ENCODE measurements at regions not wholly inside any gene's neighbourhood (a gene's known extent, or its start where the extent isn't known, plus 50 kb on each side); places are given as distances from the start of the nearest gene placed in this dataset.

DNA sequence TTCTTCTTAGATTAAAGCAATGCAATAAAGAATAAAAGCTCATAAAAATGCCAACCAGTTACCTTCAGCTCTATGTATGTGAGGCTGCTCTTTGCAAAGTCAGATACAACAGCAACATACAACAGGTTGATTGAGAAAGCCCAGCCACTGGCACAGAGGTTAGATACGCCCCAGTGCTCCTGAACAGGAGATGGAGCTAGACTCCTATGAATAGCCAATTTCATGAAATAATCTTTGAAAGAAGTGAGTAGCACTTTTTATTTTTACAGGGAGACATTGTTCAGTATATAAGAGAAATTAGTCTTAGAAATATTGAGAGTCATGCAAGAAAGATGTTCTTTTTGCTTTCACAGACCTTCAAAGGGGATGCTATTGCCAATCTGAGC is 362.4 kb upstream of the MEX3C start:
- ATAC-seq (ENCODE audit: insufficient number of reproducible peaks, low FRiP score, low read depth), result no peak
- no peaks in the 10 kb centered on the region for H3K9me3 ChIP-seq
- H3K27ac ChIP-seq, result no peak overlapping the region

DNA sequence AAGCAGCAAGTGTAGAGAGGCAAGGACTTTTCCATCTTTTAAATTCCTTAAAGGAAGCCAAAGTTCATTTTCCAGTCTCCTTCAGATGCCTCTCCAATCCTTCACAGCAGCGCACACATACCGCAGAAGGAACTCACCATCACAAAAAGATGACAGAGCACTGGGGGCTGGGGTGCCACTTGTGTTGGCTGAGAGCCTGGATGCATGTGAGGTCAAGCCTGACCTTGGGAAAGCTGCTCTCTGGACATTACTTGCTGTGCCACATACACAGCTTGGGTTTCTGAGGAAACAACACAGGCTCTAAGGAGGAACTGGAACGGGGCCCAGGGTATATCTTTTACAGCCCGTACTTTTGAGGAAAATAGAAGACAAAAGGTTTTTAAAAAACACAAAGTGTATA is 364.3 kb upstream of the MEX3C start:
- ATAC-seq (ENCODE audit: insufficient number of reproducible peaks, low FRiP score, low read depth) (no peak), DNase-seq (ENCODE audit: low spot score) (no peak)
- no peaks in the 10 kb centered on the region for H3K9me3 ChIP-seq
- H3K36me3 ChIP-seq, result no peaks in the 10 kb centered on the region
- no peak overlapping the region for H3K4me3 ChIP-seq
- H3K4me1 ChIP-seq (ENCODE audit: control insufficient read depth in 1 of 2, low read depth in 2 of 2), result no peaks in the 10 kb centered on the region
- H3K27me3 ChIP-seq (replicated peaks; ENCODE audit: insufficient read depth), result no peaks in the 10 kb centered on the region
- TF ChIP-seq, protein P1, sequence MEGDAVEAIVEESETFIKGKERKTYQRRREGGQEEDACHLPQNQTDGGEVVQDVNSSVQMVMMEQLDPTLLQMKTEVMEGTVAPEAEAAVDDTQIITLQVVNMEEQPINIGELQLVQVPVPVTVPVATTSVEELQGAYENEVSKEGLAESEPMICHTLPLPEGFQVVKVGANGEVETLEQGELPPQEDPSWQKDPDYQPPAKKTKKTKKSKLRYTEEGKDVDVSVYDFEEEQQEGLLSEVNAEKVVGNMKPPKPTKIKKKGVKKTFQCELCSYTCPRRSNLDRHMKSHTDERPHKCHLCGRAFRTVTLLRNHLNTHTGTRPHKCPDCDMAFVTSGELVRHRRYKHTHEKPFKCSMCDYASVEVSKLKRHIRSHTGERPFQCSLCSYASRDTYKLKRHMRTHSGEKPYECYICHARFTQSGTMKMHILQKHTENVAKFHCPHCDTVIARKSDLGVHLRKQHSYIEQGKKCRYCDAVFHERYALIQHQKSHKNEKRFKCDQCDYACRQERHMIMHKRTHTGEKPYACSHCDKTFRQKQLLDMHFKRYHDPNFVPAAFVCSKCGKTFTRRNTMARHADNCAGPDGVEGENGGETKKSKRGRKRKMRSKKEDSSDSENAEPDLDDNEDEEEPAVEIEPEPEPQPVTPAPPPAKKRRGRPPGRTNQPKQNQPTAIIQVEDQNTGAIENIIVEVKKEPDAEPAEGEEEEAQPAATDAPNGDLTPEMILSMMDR (IDR thresholded peaks at IDR 0.05), result no peak
- no peak overlapping the region for H3K27ac ChIP-seq

More for the DNA sequence above, 362.4 kb upstream of the MEX3C start:
- DNase-seq (ENCODE audit: low spot score), result no peak
- Histone ChIP-seq H3K4me1 (ENCODE audit: control insufficient read depth in 1 of 2, low read depth in 2 of 2) (no peaks in the 10 kb centered on the region), H3K27me3 (replicated peaks; ENCODE audit: insufficient read depth) (no peaks in the 10 kb centered on the region), H3K4me3 (no peak overlapping the region), H3K36me3 (no peaks in the 10 kb centered on the region)
- TF ChIP-seq, protein P1 (IDR thresholded peaks at IDR 0.05), result no peak

DNA sequence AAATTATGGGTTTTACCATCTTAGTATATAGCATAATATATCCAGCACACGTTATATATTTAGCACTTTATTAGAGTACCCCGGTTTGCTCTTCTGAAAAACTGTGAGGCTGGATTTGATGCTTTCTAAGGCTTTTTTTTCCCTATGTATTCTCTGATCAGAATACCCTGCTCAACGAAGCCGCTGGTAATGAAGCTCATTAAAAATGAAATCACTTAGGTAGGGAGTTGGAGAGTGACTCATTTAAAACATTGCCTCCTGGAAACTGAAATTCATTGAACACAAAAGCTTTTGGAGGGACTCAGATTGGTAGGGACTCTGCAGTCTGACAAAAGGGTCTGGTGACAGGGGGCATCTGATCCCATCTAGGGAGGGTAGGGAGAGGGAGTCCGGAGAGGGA is 365.4 kb upstream of the MEX3C start:
- Histone ChIP-seq H3K9me3 (no peaks in the 10 kb centered on the region), H3K27ac (no peak overlapping the region), H3K27me3 (replicated peaks; ENCODE audit: insufficient read depth) (no peaks in the 10 kb centered on the region), H3K4me1 (ENCODE audit: control insufficient read depth in 1 of 2, low read depth in 2 of 2) (no peaks in the 10 kb centered on the region), H3K36me3 (no peaks in the 10 kb centered on the region), H3K4me3 (no peak overlapping the region)
- TF ChIP-seq, protein P1 (IDR thresholded peaks at IDR 0.05), result no peak
- no peak for ATAC-seq (ENCODE audit: insufficient number of reproducible peaks, low FRiP score, low read depth)
- DNase-seq (ENCODE audit: low spot score), result no peak

DNA sequence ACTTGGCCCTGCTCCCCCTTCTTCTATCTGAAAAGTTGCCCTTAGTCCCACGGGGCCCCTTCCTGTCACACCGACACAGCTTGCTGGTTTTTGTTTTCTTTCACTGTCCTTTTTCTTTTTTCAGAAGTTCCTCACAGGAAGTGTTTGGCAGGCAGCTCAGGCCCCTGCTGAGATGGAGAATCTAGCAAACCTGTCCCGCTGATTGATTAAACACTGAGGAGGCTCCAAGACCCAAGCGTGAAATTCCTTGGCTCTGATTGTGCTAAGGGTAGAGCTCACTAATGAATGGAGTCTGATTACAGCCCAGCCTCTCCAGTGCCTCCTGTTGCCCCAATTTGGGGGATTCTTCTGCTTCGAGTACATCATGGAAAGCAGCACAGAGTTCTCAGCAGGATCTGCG is 365.9 kb upstream of the MEX3C start:
- ATAC-seq (ENCODE audit: insufficient number of reproducible peaks, low FRiP score, low read depth) (no peak), DNase-seq (ENCODE audit: low spot score) (no peak)
- Histone ChIP-seq H3K9me3 (no peaks in the 10 kb centered on the region), H3K27me3 (replicated peaks; ENCODE audit: insufficient read depth) (no peaks in the 10 kb centered on the region), H3K4me1 (ENCODE audit: control insufficient read depth in 1 of 2, low read depth in 2 of 2) (no peaks in the 10 kb centered on the region), H3K27ac (no peak overlapping the region), H3K36me3 (no peaks in the 10 kb centered on the region), H3K4me3 (no peak overlapping the region)
- TF ChIP-seq, protein P1 (IDR thresholded peaks at IDR 0.05), result no peak

DNA sequence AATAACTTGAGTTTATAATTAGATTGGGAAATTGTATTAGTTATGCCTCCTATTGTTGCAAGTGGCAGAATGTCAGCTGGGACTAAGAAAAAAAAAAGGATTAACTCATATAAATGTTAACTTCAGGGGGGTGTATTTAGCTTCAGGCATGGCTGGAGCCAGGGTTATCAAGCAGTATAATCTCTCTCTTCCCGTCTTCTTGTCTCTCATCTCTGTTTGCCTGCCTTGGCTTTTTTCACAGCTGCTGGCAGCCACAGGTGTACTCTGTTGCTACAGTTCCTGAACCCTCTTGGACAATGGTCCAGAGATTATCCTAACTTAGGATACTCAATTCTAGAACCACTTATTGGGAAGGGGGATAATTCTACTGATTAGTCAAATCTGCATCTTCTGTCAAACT is 370.7 kb upstream of the MEX3C start:
- Histone ChIP-seq H3K27ac (no peak overlapping the region), H3K36me3 (no peaks in the 10 kb centered on the region), H3K4me3 (no peak overlapping the region), H3K9me3 (no peaks in the 10 kb centered on the region), H3K27me3 (replicated peaks; ENCODE audit: insufficient read depth) (no peaks in the 10 kb centered on the region), H3K4me1 (ENCODE audit: control insufficient read depth in 1 of 2, low read depth in 2 of 2) (no peaks in the 10 kb centered on the region)
- no peak for DNase-seq (ENCODE audit: low spot score)
- no peak for ATAC-seq (ENCODE audit: insufficient number of reproducible peaks, low FRiP score, low read depth)
- TF ChIP-seq, protein P1 (IDR thresholded peaks at IDR 0.05), result no peak

Data from thoracic aorta (tissue), 2 donors.